HG02623 (cell line): ENCODE measurements at regions not wholly inside any gene's neighbourhood (a gene's known extent, or its start where the extent isn't known, plus 50 kb on each side); places are given as distances from the start of the nearest gene placed in this dataset.

Source experiments
- ATAC-seq: cut with Tn5 transposase; IDR thresholded peaks from one replicate; pipeline ENCODE4 v1.9.1; 2021; ENCODE audit warnings: moderate library complexity; ENCODE audit not compliant: unreplicated experiment

GRCh38 chr1:201707027-201707426 lies 121.9 kb upstream of the IPO9 start:
- ATAC-seq: no peak

GRCh38 chr1:201707656-201708055 lies 121.3 kb upstream of the IPO9 start:
- no peak for ATAC-seq

GRCh38 chr1:201708085-201708512 lies 120.9 kb upstream of the IPO9 start:
- no peak for ATAC-seq

- ATAC-seq: no peak
These were observed 120.3 kb upstream of the IPO9 start for GRCh38 chr1:201708691-201709090.

- peak; percentile 88 for ATAC-seq
These were observed 119.2 kb upstream of the IPO9 start for GRCh38 chr1:201709564-201710295.

GRCh38 chr1:201710632-201711597 lies 118.0 kb upstream of the IPO9 start:
- ATAC-seq: no peak

- no peak for ATAC-seq
These were observed 117.1 kb upstream of the IPO9 start for GRCh38 chr1:201711811-201712210.

- ATAC-seq: no peak
These were observed 116.4 kb upstream of the IPO9 start for GRCh38 chr1:201712387-201713085.

- no peak for ATAC-seq
These were observed 115.7 kb upstream of the IPO9 start for GRCh38 chr1:201713086-201713810.

GRCh38 chr1:201714542-201715329 lies 114.2 kb upstream of the IPO9 start:
- ATAC-seq: no peak

GRCh38 chr1:201715351-201715750 lies 113.6 kb upstream of the IPO9 start:
- ATAC-seq: no peak

- ATAC-seq: no peak
These were observed 112.9 kb upstream of the IPO9 start for GRCh38 chr1:201715801-201716741.

GRCh38 chr1:201716742-201717135 lies 112.2 kb upstream of the IPO9 start:
- ATAC-seq: no peak

GRCh38 chr1:201717286-201717685 lies 111.7 kb upstream of the IPO9 start:
- ATAC-seq: no peak

GRCh38 chr1:201718346-201719202 lies 110.4 kb upstream of the IPO9 start:
- ATAC-seq: no peak

GRCh38 chr1:201719812-201720521 lies 109.0 kb upstream of the IPO9 start:
- ATAC-seq: no peak

- ATAC-seq: no peak
These were observed 108.5 kb upstream of the IPO9 start for GRCh38 chr1:201720522-201720844.
